ENCODE measurements at regions not wholly inside any gene's neighbourhood (a gene's known extent, or its start where the extent isn't known, plus 50 kb on each side); places are given as distances from the start of the nearest gene placed in this dataset.

DNA sequence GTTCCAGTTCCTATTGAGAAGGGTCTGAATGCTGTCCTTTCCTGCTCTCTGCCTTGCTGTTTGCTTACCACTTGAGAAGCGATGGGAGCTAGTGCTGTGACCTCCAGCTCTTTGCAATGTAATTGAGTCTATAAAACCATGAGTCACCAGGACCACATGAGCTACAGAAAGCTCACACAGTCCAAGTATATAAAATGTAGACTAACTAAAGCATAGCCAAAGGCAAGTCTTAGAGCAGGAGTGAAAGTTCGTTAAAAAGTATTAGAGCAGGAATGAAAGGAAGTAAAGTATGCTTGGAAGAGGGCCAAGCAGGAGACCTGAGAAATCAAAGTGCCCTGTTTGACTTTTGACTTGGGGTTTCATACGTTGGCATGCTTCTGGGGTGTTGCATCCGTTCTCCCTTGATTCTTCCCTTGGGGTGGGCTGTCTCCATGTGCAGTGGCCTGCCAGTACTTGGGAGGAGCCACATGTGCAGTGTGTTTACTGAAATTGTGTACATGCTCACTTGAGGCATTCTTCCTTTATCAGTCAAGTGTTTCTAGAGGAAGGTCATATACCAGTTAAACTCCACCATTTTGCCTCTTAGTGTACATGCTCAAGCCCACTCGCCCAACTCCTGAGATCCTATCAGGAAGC is 71.3 kb upstream of the KIT start:
- 83 to 91% methylated on average over 2 to 5 of the region's 5 CpGs for WGBS, 2 experiments (ENCODE audit: insufficient coverage in 1 of 2, insufficient read length in 1 of 2)
- H3K4me1 ChIP-seq (ENCODE audit: control insufficient read depth, insufficient read depth, low read length), result peaks cover 8% of the 10 kb centered on the region
- H3K27ac ChIP-seq (ENCODE audit: low read depth, low read length), result no peak overlapping the region
- Mint-ChIP-seq H3K4me1 (peaks cover 29% of the 10 kb centered on the region), H3K27ac (no peak overlapping the region), H3K27me3 (ENCODE audit: insufficient read depth) (no peaks in the 10 kb centered on the region), H3K36me3 (ENCODE audit: low read depth) (no peaks in the 10 kb centered on the region), H3K9me3 (no peaks in the 10 kb centered on the region), H3K4me3 (no peak overlapping the region)
- no peak overlapping the region for H3K9ac ChIP-seq (ENCODE audit: extremely low read depth, low read length, poor library complexity, severe bottlenecking)
- H3K27me3 ChIP-seq (ENCODE audit: control insufficient read depth, insufficient read depth, low read length, poor library complexity, severe bottlenecking), result no peaks in the 10 kb centered on the region
- TF ChIP-seq, protein P1, sequence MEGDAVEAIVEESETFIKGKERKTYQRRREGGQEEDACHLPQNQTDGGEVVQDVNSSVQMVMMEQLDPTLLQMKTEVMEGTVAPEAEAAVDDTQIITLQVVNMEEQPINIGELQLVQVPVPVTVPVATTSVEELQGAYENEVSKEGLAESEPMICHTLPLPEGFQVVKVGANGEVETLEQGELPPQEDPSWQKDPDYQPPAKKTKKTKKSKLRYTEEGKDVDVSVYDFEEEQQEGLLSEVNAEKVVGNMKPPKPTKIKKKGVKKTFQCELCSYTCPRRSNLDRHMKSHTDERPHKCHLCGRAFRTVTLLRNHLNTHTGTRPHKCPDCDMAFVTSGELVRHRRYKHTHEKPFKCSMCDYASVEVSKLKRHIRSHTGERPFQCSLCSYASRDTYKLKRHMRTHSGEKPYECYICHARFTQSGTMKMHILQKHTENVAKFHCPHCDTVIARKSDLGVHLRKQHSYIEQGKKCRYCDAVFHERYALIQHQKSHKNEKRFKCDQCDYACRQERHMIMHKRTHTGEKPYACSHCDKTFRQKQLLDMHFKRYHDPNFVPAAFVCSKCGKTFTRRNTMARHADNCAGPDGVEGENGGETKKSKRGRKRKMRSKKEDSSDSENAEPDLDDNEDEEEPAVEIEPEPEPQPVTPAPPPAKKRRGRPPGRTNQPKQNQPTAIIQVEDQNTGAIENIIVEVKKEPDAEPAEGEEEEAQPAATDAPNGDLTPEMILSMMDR (conservative IDR thresholded peaks at IDR 0.05), result no peak
- no peaks in the 10 kb centered on the region for H3K36me3 ChIP-seq (ENCODE audit: control insufficient read depth, insufficient read depth, low read length)
- DNase-seq, result no peak
- H3K4me3 ChIP-seq (ENCODE audit: low read length), result no peak overlapping the region
- H3K9me3 ChIP-seq (ENCODE audit: control insufficient read depth, low read length), result no peaks in the 10 kb centered on the region

DNA sequence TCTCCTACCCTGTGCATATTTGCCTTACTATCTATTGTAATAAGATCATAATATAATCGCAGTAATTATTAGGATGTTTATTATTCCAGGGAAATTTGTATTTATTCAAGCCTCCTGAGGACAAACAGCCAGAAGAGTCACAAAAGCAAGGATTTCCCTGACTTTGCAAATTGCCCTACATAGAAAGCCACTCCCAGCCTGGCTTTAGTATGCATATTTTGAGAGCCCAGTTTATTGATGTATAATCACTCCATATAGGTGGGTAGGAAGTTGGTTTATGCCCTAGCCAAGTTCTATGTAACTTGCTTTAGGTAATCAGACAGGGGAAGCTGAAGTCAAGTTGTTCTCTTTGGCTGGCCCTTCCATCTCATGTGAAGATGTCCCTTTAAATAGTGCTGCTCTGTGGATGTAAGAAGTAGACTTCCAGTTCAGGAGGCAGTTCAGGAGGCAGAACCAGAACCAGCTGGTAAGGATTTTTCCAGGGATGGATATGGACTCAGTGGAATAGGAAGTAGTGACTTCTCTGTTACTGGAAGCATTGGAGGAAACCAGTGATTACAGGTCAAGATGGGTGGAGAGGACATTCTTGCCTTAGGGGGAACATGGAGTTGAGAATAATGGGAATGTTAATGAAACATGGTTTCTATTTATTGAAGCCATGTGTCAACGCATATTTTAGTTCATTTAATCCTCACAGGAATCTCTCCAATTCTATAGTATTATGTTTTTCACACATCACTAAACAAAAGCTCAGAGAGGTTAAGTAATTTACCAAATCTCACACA is 70.5 kb upstream of the KIT start:
- Histone ChIP-seq H3K27me3 (ENCODE audit: control insufficient read depth, insufficient read depth, low read length, poor library complexity, severe bottlenecking) (no peaks in the 10 kb centered on the region), H3K9ac (ENCODE audit: extremely low read depth, low read length, poor library complexity, severe bottlenecking) (no peak overlapping the region), H3K9me3 (ENCODE audit: control insufficient read depth, low read length) (no peaks in the 10 kb centered on the region), H3K4me1 (ENCODE audit: control insufficient read depth, insufficient read depth, low read length) (peaks cover 8% of the 10 kb centered on the region), H3K4me3 (ENCODE audit: low read length) (no peak overlapping the region), H3K27ac (ENCODE audit: low read depth, low read length) (no peak overlapping the region), H3K36me3 (ENCODE audit: control insufficient read depth, insufficient read depth, low read length) (no peaks in the 10 kb centered on the region)
- DNase-seq, result no peak
- Mint-ChIP-seq H3K27ac (no peak overlapping the region), H3K27me3 (ENCODE audit: insufficient read depth) (no peaks in the 10 kb centered on the region), H3K4me1 (peaks cover 28% of the 10 kb centered on the region), H3K9me3 (no peaks in the 10 kb centered on the region), H3K36me3 (ENCODE audit: low read depth) (no peaks in the 10 kb centered on the region), H3K4me3 (no peak overlapping the region)
- TF ChIP-seq, protein P1 (conservative IDR thresholded peaks at IDR 0.05), result no peak
- 84% methylated on average over 2 of the region's 2 CpGs; no CpG with 5 or more reads in 1 of the 2 experiments for WGBS, 2 experiments (ENCODE audit: insufficient coverage in 1 of 2, insufficient read length in 1 of 2)

DNA sequence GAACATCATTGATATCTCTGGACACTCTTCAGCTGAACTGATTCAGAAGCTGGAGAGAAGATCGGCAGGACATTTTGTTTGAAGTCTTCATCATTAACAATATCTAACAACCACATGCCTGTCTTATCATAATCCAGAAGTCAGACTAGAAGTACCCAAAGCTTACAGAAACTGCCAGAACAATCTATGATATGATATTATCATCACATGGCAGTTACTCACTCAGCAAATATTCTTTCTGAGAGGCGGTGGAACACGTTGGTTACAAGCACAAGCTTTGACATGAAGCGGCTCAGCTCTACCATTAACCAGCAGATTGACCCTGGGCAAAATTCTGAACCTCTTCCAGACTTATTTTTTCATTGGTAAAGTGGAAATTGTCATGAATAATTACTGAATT is 69.4 kb upstream of the KIT start:
- Histone ChIP-seq H3K4me1 (ENCODE audit: control insufficient read depth, insufficient read depth, low read length) (peaks cover 8% of the 10 kb centered on the region), H3K4me3 (ENCODE audit: low read length) (no peak overlapping the region), H3K9ac (ENCODE audit: extremely low read depth, low read length, poor library complexity, severe bottlenecking) (no peak overlapping the region), H3K9me3 (ENCODE audit: control insufficient read depth, low read length) (no peaks in the 10 kb centered on the region), H3K27ac (ENCODE audit: low read depth, low read length) (no peak overlapping the region), H3K36me3 (ENCODE audit: control insufficient read depth, insufficient read depth, low read length) (no peaks in the 10 kb centered on the region), H3K27me3 (ENCODE audit: control insufficient read depth, insufficient read depth, low read length, poor library complexity, severe bottlenecking) (no peaks in the 10 kb centered on the region)
- Mint-ChIP-seq H3K9me3 (no peaks in the 10 kb centered on the region), H3K4me1 (peaks cover 25% of the 10 kb centered on the region), H3K27ac (no peak overlapping the region), H3K36me3 (ENCODE audit: low read depth) (no peaks in the 10 kb centered on the region), H3K27me3 (ENCODE audit: insufficient read depth) (no peaks in the 10 kb centered on the region), H3K4me3 (no peak overlapping the region)
- TF ChIP-seq, protein P1 (conservative IDR thresholded peaks at IDR 0.05), result no peak
- WGBS, 2 experiments (ENCODE audit: insufficient coverage in 1 of 2, insufficient read length in 1 of 2), result 91% methylated on average over 4 of the region's 4 CpGs; no CpG with 5 or more reads in 1 of the 2 experiments
- no peak for DNase-seq

All from endodermal cell (in vitro differentiated cells).